ENCODE measurements at regions not wholly inside any gene's neighbourhood (a gene's known extent, or its start where the extent isn't known, plus 50 kb on each side); places are given as distances from the start of the nearest gene placed in this dataset.

- H3K9me2 ChIP-seq (ENCODE audit: insufficient read depth): no peaks in the 10 kb centered on the region
- ChIA-PET RAD21 (ENCODE audit: low non-redundant PET in 1 of 2, low total read pairs in 2 of 2, uncharacterized antibody in 2 of 2, unreplicated experiment in 2 of 2) (no interaction called here), CTCF (no interaction called here), POLR2A (no interaction called here)
- no peaks in the 10 kb centered on the region for H3K36me3 ChIP-seq (ENCODE audit: control insufficient read depth in 1 of 2, insufficient read depth in 2 of 2, low read length in 2 of 2)
- H4K20me1 ChIP-seq (ENCODE audit: insufficient read depth): no peaks in the 10 kb centered on the region
- H3K79me2 ChIP-seq (ENCODE audit: insufficient read depth, low read length): no peaks in the 10 kb centered on the region
- intact Hi-C loops (cut with micrococcal nuclease): no loop called here
- no peak overlapping the region for H3K9ac ChIP-seq (ENCODE audit: low read length)
- no peak for TF ChIP-seq CTCF (IDR thresholded peaks at IDR 0.05 in 2 of 3, conservative IDR thresholded peaks at IDR 0.05 in 1 of 3; ENCODE audit: borderline replicate concordance in 1 of 3, insufficient read depth in 1 of 3, low read depth in 2 of 3, low read length in 2 of 3)
- no peak for TF ChIP-seq POLR2A (IDR thresholded peaks at IDR 0.05; ENCODE audit: borderline replicate concordance, extremely low read depth, insufficient read depth, insufficient read length)
- no peak for TF ChIP-seq ZBTB33 (IDR thresholded peaks at IDR 0.05; ENCODE audit: extremely low read depth, insufficient replicate concordance, low read length)
- no peak for TF ChIP-seq ZFX (IDR thresholded peaks at IDR 0.05)
- TF ChIP-seq SIN3A (IDR thresholded peaks at IDR 0.05; ENCODE audit: low read depth): no peak
- TF ChIP-seq REST (IDR thresholded peaks at IDR 0.05; ENCODE audit: low read depth): no peak
- no peak for TF ChIP-seq YY1 (IDR thresholded peaks at IDR 0.05; ENCODE audit: extremely low read depth, insufficient replicate concordance, low read depth, low read length)
- TF ChIP-seq CEBPB (IDR thresholded peaks at IDR 0.05; ENCODE audit: low read depth): no peak
- TF ChIP-seq POLR2AphosphoS5 (IDR thresholded peaks at IDR 0.05; ENCODE audit: low read depth, low read length): no peak
- TF ChIP-seq ATF3 (IDR thresholded peaks at IDR 0.05): no peak
- TF ChIP-seq SP1 (IDR thresholded peaks at IDR 0.05; ENCODE audit: low read depth): no peak
- no peak for TF ChIP-seq RAD21 (IDR thresholded peaks at IDR 0.05; ENCODE audit: low read depth)
- no peaks in the 10 kb centered on the region for H3K9me3 ChIP-seq (ENCODE audit: control insufficient read depth in 1 of 2, insufficient read depth in 1 of 2, low read depth in 1 of 2, low read length in 2 of 2)
- no TSS peak for BruUV-seq (replicated peaks)
- H3K4me1 ChIP-seq (ENCODE audit: control insufficient read depth in 1 of 2, insufficient read depth in 2 of 2, low read length in 2 of 2): no peaks in the 10 kb centered on the region
- no peak for ATAC-seq
- H3K4me3 ChIP-seq (replicated peaks in 1 of 2; ENCODE audit: low read depth in 1 of 2, low read length in 2 of 2): no peak overlapping the region
- peaks cover 59% of the 10 kb centered on the region for H3K27me3 ChIP-seq (ENCODE audit: insufficient read depth, low read length)
- H2AFZ ChIP-seq (ENCODE audit: low read depth, low read length, poor library complexity, severe bottlenecking): no peak overlapping the region
- H3K27ac ChIP-seq (ENCODE audit: low read depth, low read length): no peak overlapping the region
- no peak overlapping the region for H3K4me2 ChIP-seq (ENCODE audit: low read length)
- DNase-seq (ENCODE audit: low read depth, low spot score): no peak
Measured at GRCh38 chr17:79485991-79486390, 124.9 kb downstream of the RBFOX3 start.
